EL (cell line): ENCODE measurements at regions not wholly inside any gene's neighbourhood (a gene's known extent, or its start where the extent isn't known, plus 50 kb on each side); places are given as distances from the start of the nearest gene placed in this dataset.
A peak's percentile ranks its signal among the peaks of the same experiment; 100 is the strongest.
"Not testable (repeated sequence)": the region's sequence is repeated elsewhere in the genome, so short reads cannot be mapped to it uniquely, and the experiment has no call there.

Source experiments
- DNase-seq: peaks from one replicate; pipeline ENCODE4 v3.0.0-alpha.2; 2016

GRCh38 chr18:26648509-26649192, 100.3 kb upstream of the KCTD1 start:
- DNase-seq: no peak

GRCh38 chr18:26646901-26647300, 98.5 kb upstream of the KCTD1 start:
- DNase-seq: no peak

GRCh38 chr18:26642440-26643348, 94.3 kb upstream of the KCTD1 start:
- DNase-seq: no peak

GRCh38 chr18:26640541-26640940, 92.2 kb upstream of the KCTD1 start:
- DNase-seq: no peak

GRCh38 chr18:26639149-26639548, 90.8 kb upstream of the KCTD1 start:
- DNase-seq: no peak

GRCh38 chr18:26637983-26638382, 89.6 kb upstream of the KCTD1 start:
- no peak for DNase-seq

- DNase-seq: no peak
Observed at GRCh38 chr18:26637324-26637723, 89.0 kb upstream of the KCTD1 start.

GRCh38 chr18:26635466-26635865, 87.1 kb upstream of the KCTD1 start:
- no peak for DNase-seq

- no peak for DNase-seq
Observed at GRCh38 chr18:26634631-26635030, 86.3 kb upstream of the KCTD1 start.

GRCh38 chr18:26631135-26631534, 82.8 kb upstream of the KCTD1 start:
- DNase-seq: no peak

GRCh38 chr18:26630596-26630995, 82.2 kb upstream of the KCTD1 start:
- no peak for DNase-seq

- DNase-seq: no peak
Observed at GRCh38 chr18:26628017-26628416, 79.7 kb upstream of the KCTD1 start.

- no peak for DNase-seq
Observed at GRCh38 chr18:26624443-26624842, 76.1 kb upstream of the KCTD1 start.

GRCh38 chr18:26623314-26623713, 75.0 kb upstream of the KCTD1 start:
- DNase-seq: not testable (repeated sequence)

- peak; percentile 26 for DNase-seq
Observed at GRCh38 chr18:26621161-26622026, 73.0 kb upstream of the KCTD1 start.

- no peak for DNase-seq
Observed at GRCh38 chr18:26619350-26619749, 71.0 kb upstream of the KCTD1 start.

- DNase-seq: no peak
Observed at GRCh38 chr18:26618135-26618534, 69.8 kb upstream of the KCTD1 start.

- peak; percentile 95 for DNase-seq
Observed at GRCh38 chr18:26617151-26617554, 68.8 kb upstream of the KCTD1 start.

GRCh38 chr18:26614374-26614773, 66.0 kb upstream of the KCTD1 start:
- peak; percentile 20 for DNase-seq
